Activated naive CD8-positive, alpha-beta T cell (primary cell): ENCODE measurements at regions not wholly inside any gene's neighbourhood (a gene's known extent, or its start where the extent isn't known, plus 50 kb on each side); places are given as distances from the start of the nearest gene placed in this dataset.
A peak's percentile ranks its signal among the peaks of the same experiment; 100 is the strongest.

Source experiments
- H3K27ac Mint-ChIP-seq: one replicate; pipeline ENCODE4 v1.8.0; 2021; ENCODE audit warnings: mixed read lengths
- H3K27me3 Mint-ChIP-seq: one replicate; pipeline ENCODE4 v1.8.0; 2021; ENCODE audit warnings: mixed read lengths
- H3K36me3 Mint-ChIP-seq: one replicate; pipeline ENCODE4 v1.8.0; 2021; ENCODE audit warnings: mixed read lengths
- H3K4me1 Mint-ChIP-seq: one replicate; pipeline ENCODE4 v1.8.0; 2021; ENCODE audit warnings: low read depth, mixed read lengths
- H3K4me3 Mint-ChIP-seq: one replicate; pipeline ENCODE4 v1.8.0; 2021; ENCODE audit warnings: mild to moderate bottlenecking, mixed read lengths
- H3K9me3 Mint-ChIP-seq: one replicate; pipeline ENCODE4 v1.8.0; 2021; ENCODE audit warnings: low read depth, mixed read lengths

- peaks cover 5% of the 10 kb centered on the region for H3K36me3 Mint-ChIP-seq
- no peak overlapping the region for H3K4me3 Mint-ChIP-seq
- peaks cover 11% of the 10 kb centered on the region for H3K4me1 Mint-ChIP-seq
- no peaks in the 10 kb centered on the region for H3K9me3 Mint-ChIP-seq
- no peaks in the 10 kb centered on the region for H3K27me3 Mint-ChIP-seq
- H3K27ac Mint-ChIP-seq, result no peak overlapping the region
Observed at GRCh38 chr2:144227427-144228105, 292.4 kb downstream of the ZEB2 start.

- H3K4me1 Mint-ChIP-seq, result peaks cover 2% of the 10 kb centered on the region
- H3K36me3 Mint-ChIP-seq, result peaks cover 5% of the 10 kb centered on the region
- H3K27me3 Mint-ChIP-seq, result no peaks in the 10 kb centered on the region
- H3K9me3 Mint-ChIP-seq, result no peaks in the 10 kb centered on the region
- H3K4me3 Mint-ChIP-seq, result no peak overlapping the region
- no peak overlapping the region for H3K27ac Mint-ChIP-seq
Observed at GRCh38 chr2:144225076-144225475, 294.8 kb downstream of the ZEB2 start.

- Mint-ChIP-seq H3K27ac (no peak overlapping the region), H3K4me1 (no peaks in the 10 kb centered on the region), H3K27me3 (no peaks in the 10 kb centered on the region), H3K9me3 (no peaks in the 10 kb centered on the region), H3K4me3 (no peak overlapping the region), H3K36me3 (peaks cover 5% of the 10 kb centered on the region)
Observed at GRCh38 chr2:144224472-144224871, 295.4 kb downstream of the ZEB2 start.

- Mint-ChIP-seq H3K27ac (no peak overlapping the region), H3K36me3 (no peaks in the 10 kb centered on the region), H3K9me3 (no peaks in the 10 kb centered on the region), H3K4me3 (no peak overlapping the region), H3K4me1 (peaks cover 18% of the 10 kb centered on the region), H3K27me3 (no peaks in the 10 kb centered on the region)
Observed at GRCh38 chr2:144219979-144220378, 299.9 kb downstream of the ZEB2 start.

GRCh38 chr2:144217853-144218633, 301.9 kb downstream of the ZEB2 start:
- Mint-ChIP-seq H3K4me1 (peaks cover 33% of the 10 kb centered on the region), H3K4me3 (no peak overlapping the region), H3K36me3 (no peaks in the 10 kb centered on the region), H3K27me3 (no peaks in the 10 kb centered on the region), H3K27ac (peak overlapping the region; percentile 3), H3K9me3 (no peaks in the 10 kb centered on the region)

GRCh38 chr2:144215701-144216675, 303.9 kb downstream of the ZEB2 start:
- H3K27me3 Mint-ChIP-seq, result no peaks in the 10 kb centered on the region
- peak overlapping the region; percentile 49 for H3K4me3 Mint-ChIP-seq
- H3K27ac Mint-ChIP-seq, result peak overlapping the region; percentile 94
- H3K9me3 Mint-ChIP-seq, result no peaks in the 10 kb centered on the region
- peaks cover 5% of the 10 kb centered on the region for H3K36me3 Mint-ChIP-seq
- peaks cover 43% of the 10 kb centered on the region for H3K4me1 Mint-ChIP-seq

- H3K27me3 Mint-ChIP-seq, result no peaks in the 10 kb centered on the region
- no peak overlapping the region for H3K27ac Mint-ChIP-seq
- H3K4me3 Mint-ChIP-seq, result no peak overlapping the region
- H3K4me1 Mint-ChIP-seq, result peaks cover 46% of the 10 kb centered on the region
- peaks cover 8% of the 10 kb centered on the region for H3K36me3 Mint-ChIP-seq
- H3K9me3 Mint-ChIP-seq, result no peaks in the 10 kb centered on the region
Observed at GRCh38 chr2:144215207-144215606, 304.7 kb downstream of the ZEB2 start.

GRCh38 chr2:144213797-144214196, 306.1 kb downstream of the ZEB2 start:
- Mint-ChIP-seq H3K9me3 (no peaks in the 10 kb centered on the region), H3K4me1 (peaks cover 48% of the 10 kb centered on the region), H3K36me3 (peaks cover 10% of the 10 kb centered on the region), H3K4me3 (peak overlapping the region; percentile 47), H3K27ac (peak overlapping the region; percentile 88), H3K27me3 (no peaks in the 10 kb centered on the region)

GRCh38 chr2:144211826-144212225, 308.1 kb downstream of the ZEB2 start:
- H3K27me3 Mint-ChIP-seq, result no peaks in the 10 kb centered on the region
- no peak overlapping the region for H3K4me3 Mint-ChIP-seq
- H3K9me3 Mint-ChIP-seq, result peaks cover 4% of the 10 kb centered on the region
- no peak overlapping the region for H3K27ac Mint-ChIP-seq
- peaks cover 44% of the 10 kb centered on the region for H3K4me1 Mint-ChIP-seq
- peaks cover 19% of the 10 kb centered on the region for H3K36me3 Mint-ChIP-seq

GRCh38 chr2:144211065-144211464, 308.9 kb downstream of the ZEB2 start:
- Mint-ChIP-seq H3K4me3 (no peak overlapping the region), H3K9me3 (peaks cover 4% of the 10 kb centered on the region), H3K36me3 (peaks cover 19% of the 10 kb centered on the region), H3K4me1 (peaks cover 36% of the 10 kb centered on the region), H3K27me3 (no peaks in the 10 kb centered on the region), H3K27ac (peak overlapping the region; percentile 30)

- no peaks in the 10 kb centered on the region for H3K27me3 Mint-ChIP-seq
- H3K4me3 Mint-ChIP-seq, result no peak overlapping the region
- no peak overlapping the region for H3K27ac Mint-ChIP-seq
- peaks cover 19% of the 10 kb centered on the region for H3K36me3 Mint-ChIP-seq
- peaks cover 4% of the 10 kb centered on the region for H3K9me3 Mint-ChIP-seq
- H3K4me1 Mint-ChIP-seq, result peaks cover 30% of the 10 kb centered on the region
Observed at GRCh38 chr2:144210076-144210475, 309.8 kb downstream of the ZEB2 start.

GRCh38 chr2:144208924-144209323, 311.0 kb downstream of the ZEB2 start:
- Mint-ChIP-seq H3K36me3 (peaks cover 19% of the 10 kb centered on the region), H3K4me3 (no peak overlapping the region), H3K27ac (no peak overlapping the region), H3K27me3 (no peaks in the 10 kb centered on the region), H3K9me3 (peaks cover 4% of the 10 kb centered on the region), H3K4me1 (peaks cover 22% of the 10 kb centered on the region)

- no peaks in the 10 kb centered on the region for H3K27me3 Mint-ChIP-seq
- peaks cover 22% of the 10 kb centered on the region for H3K4me1 Mint-ChIP-seq
- no peak overlapping the region for H3K27ac Mint-ChIP-seq
- peaks cover 18% of the 10 kb centered on the region for H3K36me3 Mint-ChIP-seq
- H3K4me3 Mint-ChIP-seq, result no peak overlapping the region
- H3K9me3 Mint-ChIP-seq, result peaks cover 4% of the 10 kb centered on the region
Observed at GRCh38 chr2:144206019-144206418, 313.9 kb downstream of the ZEB2 start.

GRCh38 chr2:144201868-144202468, 318.0 kb downstream of the ZEB2 start:
- Mint-ChIP-seq H3K36me3 (peaks cover 10% of the 10 kb centered on the region), H3K4me1 (peaks cover 45% of the 10 kb centered on the region), H3K4me3 (no peak overlapping the region), H3K9me3 (no peaks in the 10 kb centered on the region), H3K27me3 (no peaks in the 10 kb centered on the region), H3K27ac (peak overlapping the region; percentile 62)
